ENCODE measurements at regions not wholly inside any gene's neighbourhood (a gene's known extent, or its start where the extent isn't known, plus 50 kb on each side); places are given as distances from the start of the nearest gene placed in this dataset.

- H3K4me2 ChIP-seq (ENCODE audit: insufficient read depth in 1 of 2, low read depth in 2 of 2, low read length in 2 of 2): no peak overlapping the region
- H3K79me1 ChIP-seq (ENCODE audit: low read depth, low read length): no peaks in the 10 kb centered on the region
- H3K4me1 ChIP-seq (replicated peaks in 1 of 4; ENCODE audit: control insufficient read depth in 3 of 4, insufficient read depth in 4 of 4, low read length in 3 of 4): no peaks in the 10 kb centered on the region; a peak in 1 of 7 replicates
- no peaks in the 10 kb centered on the region for H3K79me2 ChIP-seq (ENCODE audit: control insufficient read depth in 1 of 2, insufficient read depth in 2 of 2, low read length in 2 of 2)
- no peak overlapping the region for H3K27ac ChIP-seq (ENCODE audit: low read depth, low read length)
- H3K23ac ChIP-seq (ENCODE audit: insufficient read length): no peak overlapping the region
- no peak overlapping the region for H3K4ac ChIP-seq (replicated peaks; ENCODE audit: insufficient read length, low read depth, low read length)
- no peak overlapping the region for H4K5ac ChIP-seq (ENCODE audit: insufficient read length, low read depth, low read length)
- H4K91ac ChIP-seq (replicated peaks; ENCODE audit: insufficient read length, low read length): no peak overlapping the region
- ChIA-PET CTCF (ENCODE audit: partially characterized antibody) (no interaction called here), POLR2A (ENCODE audit: partially characterized antibody) (no interaction called here)
- WGBS, 2 experiments (ENCODE audit: extremely low coverage in 1 of 2, insufficient coverage in 1 of 2, insufficient read length in 1 of 2, insufficient replicate concordance in 2 of 2, low coverage in 1 of 2, low lambda C conversion rate in 2 of 2, missing lambda C conversion rate in 1 of 2): 89% methylated on average over 6 of the region's 6 CpGs; no CpG with 5 or more reads in 1 of the 2 experiments
- no peak overlapping the region for H2BK120ac ChIP-seq (replicated peaks; ENCODE audit: low read depth, low read length)
- no peak overlapping the region for H2BK20ac ChIP-seq (ENCODE audit: low read length)
- H2BK15ac ChIP-seq (ENCODE audit: low read length): no peak overlapping the region
- DNase-seq (ENCODE audit: low read depth in 1 of 2, low spot score in 2 of 2) (no peak), FAIRE-seq (no peak)
- H4K20me1 ChIP-seq (replicated peaks in 1 of 2; ENCODE audit: control insufficient read depth in 1 of 2, insufficient read depth in 2 of 2, low read length in 2 of 2): no peaks in the 10 kb centered on the region
- no peak overlapping the region for H2BK5ac ChIP-seq (ENCODE audit: low read depth, low read length)
- H4K8ac ChIP-seq (ENCODE audit: extremely low read depth, insufficient read depth, low read length): no peak overlapping the region
- no peak overlapping the region for H2AFZ ChIP-seq (ENCODE audit: low read length)
- no peak overlapping the region for H3K18ac ChIP-seq (ENCODE audit: extremely low read depth, low read length)
- no peak overlapping the region for H3K4me3 ChIP-seq (ENCODE audit: extremely low read depth in 1 of 4, insufficient read depth in 2 of 4, low read depth in 3 of 4, low read length in 4 of 4)
- H2BK12ac ChIP-seq (ENCODE audit: low read depth, low read length): no peak overlapping the region
- no peaks in the 10 kb centered on the region for H3K27me3 ChIP-seq (replicated peaks in 1 of 4; ENCODE audit: control insufficient read depth in 3 of 4, extremely low read depth in 1 of 4, insufficient read depth in 3 of 4, low read length in 3 of 4)
- H3K14ac ChIP-seq (ENCODE audit: insufficient read length): no peak overlapping the region
- H3K9me3 ChIP-seq (ENCODE audit: insufficient read depth in 2 of 2, low read depth in 1 of 2, low read length in 1 of 2): no peaks in the 10 kb centered on the region
- H3K23me2 ChIP-seq (ENCODE audit: low read depth, low read length): no peaks in the 10 kb centered on the region
- H3K9ac ChIP-seq (replicated peaks in 1 of 4; ENCODE audit: extremely low read depth in 1 of 4, low read depth in 3 of 4, low read length in 3 of 4): no peak overlapping the region
- no peak overlapping the region for H3K56ac ChIP-seq (replicated peaks; ENCODE audit: insufficient read length, low read depth, low read length)
- no peaks in the 10 kb centered on the region for H3K36me3 ChIP-seq (ENCODE audit: control insufficient read depth in 2 of 4, insufficient read depth in 4 of 4, low read length in 3 of 4)
- H2AK5ac ChIP-seq (ENCODE audit: low read depth, low read length): no peak overlapping the region
- TF ChIP-seq ATF2 (IDR thresholded peaks at IDR 0.05; ENCODE audit: low read length) (no peak), SRF (IDR thresholded peaks at IDR 0.05; ENCODE audit: low read depth, low read length) (no peak), KDM4A (IDR thresholded peaks at IDR 0.05; ENCODE audit: low read depth, low read length, severe bottlenecking) (no peak)
Observed at GRCh38 chr6:145266432-145267075, 468.8 kb downstream of the EPM2A start.

All from H1 (cell line).